ENCODE measurements at regions not wholly inside any gene's neighbourhood (a gene's known extent, or its start where the extent isn't known, plus 50 kb on each side); places are given as distances from the start of the nearest gene placed in this dataset.

- no peak for TF ChIP-seq ELF4 (IDR thresholded peaks at IDR 0.05)
- no peak for TF ChIP-seq SUZ12 (IDR thresholded peaks at IDR 0.05)
- no peak for TF ChIP-seq BHLHE40 (IDR thresholded peaks at IDR 0.05; ENCODE audit: borderline replicate concordance)
- no peak for TF ChIP-seq ZNF384 (IDR thresholded peaks at IDR 0.05)
- TF ChIP-seq TARDBP (IDR thresholded peaks at IDR 0.05) = no peak
- no peak for TF ChIP-seq FOXM1 (IDR thresholded peaks at IDR 0.05; ENCODE audit: borderline replicate concordance)
These were observed 354.1 kb downstream of the GPM6A start for GRCh38 chr4:175457956-175458355.
